ENCODE measurements at regions not wholly inside any gene's neighbourhood (a gene's known extent, or its start where the extent isn't known, plus 50 kb on each side); places are given as distances from the start of the nearest gene placed in this dataset.

DNA sequence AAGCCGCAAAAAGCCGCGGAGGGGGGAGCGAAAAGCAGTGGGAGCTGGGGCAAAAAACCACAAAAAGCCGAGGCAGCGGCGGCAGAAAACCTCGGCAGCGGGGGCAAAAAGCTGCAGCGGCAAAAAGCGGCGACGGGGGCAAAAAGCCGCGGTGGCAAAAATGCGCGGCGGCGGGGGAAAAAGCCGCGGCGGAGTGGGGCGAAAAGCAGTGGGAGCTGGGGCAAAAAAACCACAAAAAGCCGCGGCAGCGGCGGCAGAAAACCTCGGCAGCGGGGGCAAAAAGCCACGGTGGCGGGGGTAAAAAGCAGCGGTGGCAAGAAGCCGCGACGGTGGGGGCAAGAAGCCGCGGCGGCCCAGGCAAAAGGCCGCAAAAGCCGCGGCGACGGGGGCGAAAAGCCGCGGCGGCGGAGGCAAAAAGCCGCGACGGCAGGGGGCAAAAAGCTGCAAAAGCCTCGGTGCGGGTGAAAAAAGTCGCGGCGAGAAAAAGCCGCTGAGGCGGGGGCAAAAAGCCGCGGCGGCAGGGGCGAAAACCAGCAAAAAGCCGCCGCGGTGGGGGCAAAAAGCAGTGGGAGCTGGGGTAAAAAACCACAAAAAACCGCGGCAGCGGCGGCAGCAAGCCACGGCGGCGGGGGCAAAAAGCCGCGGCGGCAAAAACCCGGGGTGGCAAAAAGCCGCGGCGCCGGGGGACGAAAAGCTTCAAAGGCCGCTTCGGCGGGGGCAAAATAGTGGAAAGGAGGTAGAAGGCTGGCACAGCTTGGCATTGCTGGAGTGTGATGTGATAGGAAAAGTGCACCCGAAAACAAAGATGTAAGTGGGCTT is 135.9 kb downstream of the ZNF92 start (continued):
- TF ChIP-seq, protein P1, sequence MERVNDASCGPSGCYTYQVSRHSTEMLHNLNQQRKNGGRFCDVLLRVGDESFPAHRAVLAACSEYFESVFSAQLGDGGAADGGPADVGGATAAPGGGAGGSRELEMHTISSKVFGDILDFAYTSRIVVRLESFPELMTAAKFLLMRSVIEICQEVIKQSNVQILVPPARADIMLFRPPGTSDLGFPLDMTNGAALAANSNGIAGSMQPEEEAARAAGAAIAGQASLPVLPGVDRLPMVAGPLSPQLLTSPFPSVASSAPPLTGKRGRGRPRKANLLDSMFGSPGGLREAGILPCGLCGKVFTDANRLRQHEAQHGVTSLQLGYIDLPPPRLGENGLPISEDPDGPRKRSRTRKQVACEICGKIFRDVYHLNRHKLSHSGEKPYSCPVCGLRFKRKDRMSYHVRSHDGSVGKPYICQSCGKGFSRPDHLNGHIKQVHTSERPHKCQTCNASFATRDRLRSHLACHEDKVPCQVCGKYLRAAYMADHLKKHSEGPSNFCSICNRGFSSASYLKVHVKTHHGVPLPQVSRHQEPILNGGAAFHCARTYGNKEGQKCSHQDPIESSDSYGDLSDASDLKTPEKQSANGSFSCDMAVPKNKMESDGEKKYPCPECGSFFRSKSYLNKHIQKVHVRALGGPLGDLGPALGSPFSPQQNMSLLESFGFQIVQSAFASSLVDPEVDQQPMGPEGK (CRISPR knock-in tag; IDR thresholded peaks at IDR 0.05) = peak; percentile 24; the same call in 1 of the 2 replicates
- TF ChIP-seq SYNCRIP (IDR thresholded peaks at IDR 0.05; ENCODE audit: insufficient read depth, low read depth, low read length) (no peak), SOX5 (CRISPR knock-in tag; IDR thresholded peaks at IDR 0.05; ENCODE audit: borderline replicate concordance) (no peak), CCAR2 (optimal IDR thresholded peaks at IDR 0.05; ENCODE audit: low read depth, low read length) (no peak), ZFP62 (CRISPR knock-in tag; IDR thresholded peaks at IDR 0.05) (no peak), ZNF335 (CRISPR knock-in tag; IDR thresholded peaks at IDR 0.05) (no peak), ZNF121 (CRISPR knock-in tag; IDR thresholded peaks at IDR 0.05) (no peak), ONECUT2 (CRISPR knock-in tag; IDR thresholded peaks at IDR 0.05) (no peak)
- TF ChIP-seq, protein P2, sequence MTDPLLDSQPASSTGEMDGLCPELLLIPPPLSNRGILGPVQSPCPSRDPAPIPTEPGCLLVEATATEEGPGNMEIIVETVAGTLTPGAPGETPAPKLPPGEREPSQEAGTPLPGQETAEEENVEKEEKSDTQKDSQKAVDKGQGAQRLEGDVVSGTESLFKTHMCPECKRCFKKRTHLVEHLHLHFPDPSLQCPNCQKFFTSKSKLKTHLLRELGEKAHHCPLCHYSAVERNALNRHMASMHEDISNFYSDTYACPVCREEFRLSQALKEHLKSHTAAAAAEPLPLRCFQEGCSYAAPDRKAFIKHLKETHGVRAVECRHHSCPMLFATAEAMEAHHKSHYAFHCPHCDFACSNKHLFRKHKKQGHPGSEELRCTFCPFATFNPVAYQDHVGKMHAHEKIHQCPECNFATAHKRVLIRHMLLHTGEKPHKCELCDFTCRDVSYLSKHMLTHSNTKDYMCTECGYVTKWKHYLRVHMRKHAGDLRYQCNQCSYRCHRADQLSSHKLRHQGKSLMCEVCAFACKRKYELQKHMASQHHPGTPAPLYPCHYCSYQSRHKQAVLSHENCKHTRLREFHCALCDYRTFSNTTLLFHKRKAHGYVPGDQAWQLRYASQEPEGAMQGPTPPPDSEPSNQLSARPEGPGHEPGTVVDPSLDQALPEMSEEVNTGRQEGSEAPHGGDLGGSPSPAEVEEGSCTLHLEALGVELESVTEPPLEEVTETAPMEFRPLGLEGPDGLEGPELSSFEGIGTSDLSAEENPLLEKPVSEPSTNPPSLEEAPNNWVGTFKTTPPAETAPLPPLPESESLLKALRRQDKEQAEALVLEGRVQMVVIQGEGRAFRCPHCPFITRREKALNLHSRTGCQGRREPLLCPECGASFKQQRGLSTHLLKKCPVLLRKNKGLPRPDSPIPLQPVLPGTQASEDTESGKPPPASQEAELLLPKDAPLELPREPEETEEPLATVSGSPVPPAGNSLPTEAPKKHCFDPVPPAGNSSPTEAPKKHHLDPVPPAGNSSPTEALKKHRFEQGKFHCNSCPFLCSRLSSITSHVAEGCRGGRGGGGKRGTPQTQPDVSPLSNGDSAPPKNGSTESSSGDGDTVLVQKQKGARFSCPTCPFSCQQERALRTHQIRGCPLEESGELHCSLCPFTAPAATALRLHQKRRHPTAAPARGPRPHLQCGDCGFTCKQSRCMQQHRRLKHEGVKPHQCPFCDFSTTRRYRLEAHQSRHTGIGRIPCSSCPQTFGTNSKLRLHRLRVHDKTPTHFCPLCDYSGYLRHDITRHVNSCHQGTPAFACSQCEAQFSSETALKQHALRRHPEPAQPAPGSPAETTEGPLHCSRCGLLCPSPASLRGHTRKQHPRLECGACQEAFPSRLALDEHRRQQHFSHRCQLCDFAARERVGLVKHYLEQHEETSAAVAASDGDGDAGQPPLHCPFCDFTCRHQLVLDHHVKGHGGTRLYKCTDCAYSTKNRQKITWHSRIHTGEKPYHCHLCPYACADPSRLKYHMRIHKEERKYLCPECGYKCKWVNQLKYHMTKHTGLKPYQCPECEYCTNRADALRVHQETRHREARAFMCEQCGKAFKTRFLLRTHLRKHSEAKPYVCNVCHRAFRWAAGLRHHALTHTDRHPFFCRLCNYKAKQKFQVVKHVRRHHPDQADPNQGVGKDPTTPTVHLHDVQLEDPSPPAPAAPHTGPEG (CRISPR knock-in tag; IDR thresholded peaks at IDR 0.05) = 0 out of 2 replicates have a peak, but pooled peaks have one; percentile 21
